Lower leg skin (tissue), 3 donors: ENCODE measurements at regions not wholly inside any gene's neighbourhood (a gene's known extent, or its start where the extent isn't known, plus 50 kb on each side); places are given as distances from the start of the nearest gene placed in this dataset.

Experiments
- POLR2A ChIP-seq, 2 donors: fragments of 450-650 bp; IDR thresholded peaks; one replicate each; pipeline ENCODE4 v1.6.1; 2016 to 2017; ENCODE audit warnings: antibody characterized with exemption in 2 of 2, mild to moderate bottlenecking in 1 of 2, moderate library complexity in 1 of 2
- TF ChIP-seq, protein P1 (sequence below), 3 donors: fragments of 450-650 bp; IDR thresholded peaks; one replicate each; pipeline ENCODE4 v1.5.1; 2016; ENCODE audit warnings: antibody characterized with exemption in 3 of 3, mild to moderate bottlenecking in 3 of 3, moderate library complexity in 2 of 3

DNA sequence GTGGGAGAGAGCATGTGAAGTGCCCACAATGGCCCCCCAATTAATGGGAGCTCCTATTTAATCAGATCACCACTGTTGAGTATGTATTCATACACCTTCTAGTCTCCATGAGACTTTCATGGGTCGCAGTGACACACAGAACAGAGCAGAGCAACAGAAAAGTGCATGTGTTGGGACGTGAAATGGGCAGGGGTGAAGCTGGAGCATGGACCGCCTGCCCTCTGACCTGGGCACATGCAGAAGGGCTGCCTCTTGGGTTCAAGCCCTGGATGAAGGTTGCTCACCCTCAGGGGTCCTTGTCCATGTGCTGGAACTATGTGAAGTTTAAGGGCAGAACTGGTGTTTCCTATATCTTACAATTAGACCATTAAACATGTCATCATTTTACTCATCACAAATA is 106.0 kb upstream of the PHACTR3 start:
- TF ChIP-seq, protein P1, sequence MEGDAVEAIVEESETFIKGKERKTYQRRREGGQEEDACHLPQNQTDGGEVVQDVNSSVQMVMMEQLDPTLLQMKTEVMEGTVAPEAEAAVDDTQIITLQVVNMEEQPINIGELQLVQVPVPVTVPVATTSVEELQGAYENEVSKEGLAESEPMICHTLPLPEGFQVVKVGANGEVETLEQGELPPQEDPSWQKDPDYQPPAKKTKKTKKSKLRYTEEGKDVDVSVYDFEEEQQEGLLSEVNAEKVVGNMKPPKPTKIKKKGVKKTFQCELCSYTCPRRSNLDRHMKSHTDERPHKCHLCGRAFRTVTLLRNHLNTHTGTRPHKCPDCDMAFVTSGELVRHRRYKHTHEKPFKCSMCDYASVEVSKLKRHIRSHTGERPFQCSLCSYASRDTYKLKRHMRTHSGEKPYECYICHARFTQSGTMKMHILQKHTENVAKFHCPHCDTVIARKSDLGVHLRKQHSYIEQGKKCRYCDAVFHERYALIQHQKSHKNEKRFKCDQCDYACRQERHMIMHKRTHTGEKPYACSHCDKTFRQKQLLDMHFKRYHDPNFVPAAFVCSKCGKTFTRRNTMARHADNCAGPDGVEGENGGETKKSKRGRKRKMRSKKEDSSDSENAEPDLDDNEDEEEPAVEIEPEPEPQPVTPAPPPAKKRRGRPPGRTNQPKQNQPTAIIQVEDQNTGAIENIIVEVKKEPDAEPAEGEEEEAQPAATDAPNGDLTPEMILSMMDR (IDR thresholded peaks at IDR 0.05): no peak
- TF ChIP-seq POLR2A (IDR thresholded peaks at IDR 0.05): no peak
